ENCODE measurements at regions not wholly inside any gene's neighbourhood (a gene's known extent, or its start where the extent isn't known, plus 50 kb on each side); places are given as distances from the start of the nearest gene placed in this dataset.
"Not testable (repeated sequence)": the region's sequence is repeated elsewhere in the genome, so short reads cannot be mapped to it uniquely, and the experiment has no call there.

GRCh38 chr6:68229566-68229965 is 405.5 kb upstream of the ADGRB3 start:
- TF ChIP-seq CTCF (IDR thresholded peaks at IDR 0.05; ENCODE audit: borderline replicate concordance, insufficient read depth, low read depth, low read length): no peak
- no peak overlapping the region for H3K4me3 ChIP-seq (ENCODE audit: low read depth, low read length)

DNA sequence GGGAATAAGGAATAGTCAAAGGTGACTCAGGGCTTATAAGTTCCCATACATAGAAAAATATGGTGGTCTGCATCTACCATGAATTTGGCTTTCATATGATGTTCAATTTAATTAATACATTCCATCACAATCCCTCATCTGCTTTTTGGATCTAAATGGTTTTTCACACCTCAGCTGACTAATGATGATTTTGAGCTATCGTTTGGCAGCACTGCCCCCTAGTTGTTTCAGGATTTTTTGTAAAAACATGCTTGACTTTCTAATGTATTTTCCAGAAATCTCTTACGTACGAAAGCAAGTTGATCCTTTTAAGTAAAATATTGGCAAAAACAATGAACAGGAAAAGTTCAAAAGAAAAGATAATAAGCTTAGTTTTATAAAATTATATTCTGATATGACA is 408.6 kb upstream of the ADGRB3 start:
- TF ChIP-seq CTCF (IDR thresholded peaks at IDR 0.05; ENCODE audit: borderline replicate concordance, insufficient read depth, low read depth, low read length): 0 out of 2 replicates have a peak, but pooled peaks have one; percentile 3
- no peak overlapping the region for H3K4me3 ChIP-seq (ENCODE audit: low read depth, low read length)

- no peak for TF ChIP-seq CTCF (IDR thresholded peaks at IDR 0.05; ENCODE audit: borderline replicate concordance, insufficient read depth, low read depth, low read length)
- H3K4me3 ChIP-seq (ENCODE audit: low read depth, low read length): no peak overlapping the region
Observed at GRCh38 chr6:68225729-68226128, 409.4 kb upstream of the ADGRB3 start.

DNA sequence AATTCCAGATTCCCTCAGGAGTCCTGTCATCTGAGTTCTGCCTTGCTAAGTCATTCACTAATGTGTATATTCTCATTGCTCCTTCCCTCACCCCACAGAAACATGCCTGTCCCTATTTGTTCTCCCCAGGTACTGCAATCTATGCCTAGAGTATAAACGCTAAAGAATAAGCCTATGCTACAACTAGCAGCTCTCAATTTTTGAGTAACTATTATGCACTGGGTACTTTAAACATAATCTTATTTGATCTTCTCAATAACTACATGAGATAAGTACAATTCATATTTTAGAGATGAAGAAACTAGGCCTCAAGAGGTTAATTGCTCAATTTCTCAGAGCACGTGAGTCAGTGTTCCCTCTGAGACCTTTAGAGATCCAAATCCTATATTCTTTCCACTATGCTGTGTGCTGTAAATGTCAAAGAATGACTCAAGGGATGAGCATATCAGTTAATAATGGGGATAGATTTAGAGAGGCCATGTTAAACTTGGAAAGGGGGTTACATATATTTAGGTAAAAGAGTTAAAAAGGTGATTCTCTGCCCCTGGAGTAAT is 423.8 kb upstream of the ADGRB3 start:
- no peak overlapping the region for H3K4me3 ChIP-seq (ENCODE audit: low read depth, low read length)
- no peak for TF ChIP-seq CTCF (IDR thresholded peaks at IDR 0.05; ENCODE audit: borderline replicate concordance, insufficient read depth, low read depth, low read length)

- H3K4me3 ChIP-seq (ENCODE audit: low read depth, low read length): not testable (repeated sequence)
Observed at GRCh38 chr6:68207612-68208011, 427.5 kb upstream of the ADGRB3 start.

DNA sequence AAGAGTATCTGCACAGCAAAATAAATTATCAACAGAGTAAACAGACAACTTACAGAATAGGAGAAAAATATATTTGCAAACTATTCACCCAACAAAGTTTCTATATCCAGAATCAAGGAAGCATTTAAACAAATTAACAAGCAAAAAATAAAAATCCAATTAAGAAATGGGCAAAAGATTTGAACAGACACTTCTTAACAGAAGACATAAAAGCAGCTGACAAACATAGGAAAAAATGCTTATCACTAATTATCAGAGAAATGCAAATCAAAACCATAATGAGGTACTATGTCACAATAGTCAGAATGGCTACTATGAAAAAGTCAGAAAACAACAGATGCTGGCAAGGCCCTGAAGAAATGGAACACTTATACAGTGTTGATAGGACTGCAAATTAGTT is 434.2 kb upstream of the ADGRB3 start:
- H3K4me3 ChIP-seq (ENCODE audit: low read depth, low read length): no peak overlapping the region
- no peak for TF ChIP-seq CTCF (IDR thresholded peaks at IDR 0.05; ENCODE audit: borderline replicate concordance, insufficient read depth, low read depth, low read length)

GRCh38 chr6:68197356-68197755 is 437.7 kb upstream of the ADGRB3 start:
- no peak overlapping the region for H3K4me3 ChIP-seq (ENCODE audit: low read depth, low read length)
- no peak for TF ChIP-seq CTCF (IDR thresholded peaks at IDR 0.05; ENCODE audit: borderline replicate concordance, insufficient read depth, low read depth, low read length)

DNA sequence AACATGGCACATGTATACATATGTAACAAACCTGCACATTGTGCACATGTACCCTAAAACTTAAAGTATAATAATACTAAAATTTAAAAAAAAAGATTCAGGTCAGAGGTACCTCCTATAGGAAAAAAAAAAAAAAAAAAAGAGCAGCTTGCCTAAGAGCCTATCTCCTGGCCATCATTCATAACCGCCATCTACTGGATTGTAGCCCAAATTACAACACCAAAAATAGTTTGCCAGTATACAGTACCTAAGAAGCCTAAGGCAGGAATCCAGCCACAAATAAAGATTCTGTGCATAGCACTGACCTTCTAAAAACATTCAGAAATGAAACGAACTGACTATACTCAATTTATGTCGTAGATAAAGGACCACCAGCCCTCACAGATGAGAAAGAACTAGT is 438.4 kb upstream of the ADGRB3 start:
- peak; percentile 29; the same call in 1 of the 2 replicates for TF ChIP-seq CTCF (IDR thresholded peaks at IDR 0.05; ENCODE audit: borderline replicate concordance, insufficient read depth, low read depth, low read length)
- no peak overlapping the region for H3K4me3 ChIP-seq (ENCODE audit: low read depth, low read length)

DNA sequence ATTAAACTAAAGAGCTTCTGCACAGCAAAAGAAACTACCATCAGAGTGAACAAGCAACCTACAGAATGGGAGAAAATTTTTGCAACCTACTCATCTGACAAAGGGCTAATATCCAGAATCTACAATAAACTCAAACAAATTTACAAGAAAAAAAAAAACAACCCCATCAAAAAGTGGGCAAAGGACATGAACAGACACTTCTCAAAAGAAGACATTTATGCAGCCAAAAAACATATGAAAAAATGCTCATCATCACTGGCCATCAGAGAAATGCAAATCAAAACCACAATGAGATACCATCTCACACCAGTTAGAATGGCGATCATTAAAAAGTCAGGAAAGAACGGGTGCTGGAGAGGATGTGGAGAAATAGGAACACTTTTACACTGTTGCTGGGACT is 439.3 kb upstream of the ADGRB3 start:
- H3K4me3 ChIP-seq (ENCODE audit: low read depth, low read length): not testable (repeated sequence)

All from GM12875 (cell line).